Spleen (tissue), 7 donors: ENCODE measurements at regions not wholly inside any gene's neighbourhood (a gene's known extent, or its start where the extent isn't known, plus 50 kb on each side); places are given as distances from the start of the nearest gene placed in this dataset.

ENCODE experiments used
- POLR2A ChIP-seq, 3 donors: fragments of 450-650 bp; IDR thresholded peaks; one replicate each; pipeline ENCODE4 v1.5.1; 2017; ENCODE audit warnings: antibody characterized with exemption in 3 of 3, mild to moderate bottlenecking in 1 of 3
- TF ChIP-seq, protein P1 (sequence below), 11 experiments: fragments of 200-600 bp in 7 of 11; fragments of 450-650 bp in 4 of 11; sonication (generic) in 4 of 11; IDR thresholded peaks in 8 of 11; conservative IDR thresholded peaks in 3 of 11; 1 replicate in 7 of 11; 2 replicates in 4 of 11; pipeline versions ENCODE4 v1.4.0 to v1.8.0; 2016 to 2021; ENCODE audit warnings: antibody characterized with exemption in 11 of 11, inconsistent platforms in 4 of 11, mild to moderate bottlenecking in 1 of 11
- donor health status: DM: no; HTN: no; CAD: no; lungs with moderate emphysema.
- donor health status: DM: no; HTN: no; CAD: no.
- donor health status: DM: no; HTN: no; CAD: no.

DNA sequence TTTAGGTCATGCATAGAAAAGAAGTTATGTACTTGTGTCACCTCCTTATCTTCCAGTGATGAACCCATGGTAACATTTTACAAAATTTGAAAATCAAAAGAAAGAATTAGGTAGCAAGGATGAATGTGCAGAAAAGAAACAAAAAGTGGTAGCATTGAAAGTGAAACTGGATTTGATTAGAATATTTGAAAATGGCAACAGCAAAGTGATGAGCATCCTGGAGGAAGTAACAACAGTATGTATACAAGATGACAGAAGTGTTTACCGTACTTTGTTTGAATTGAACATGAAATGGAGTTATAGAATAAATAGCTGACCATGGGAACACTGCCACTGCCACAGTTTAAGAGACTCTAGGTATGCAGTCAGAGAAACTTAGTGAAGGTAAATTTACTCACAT lies 1313.1 kb downstream of the CDH11 start:
- TF ChIP-seq, protein P1, sequence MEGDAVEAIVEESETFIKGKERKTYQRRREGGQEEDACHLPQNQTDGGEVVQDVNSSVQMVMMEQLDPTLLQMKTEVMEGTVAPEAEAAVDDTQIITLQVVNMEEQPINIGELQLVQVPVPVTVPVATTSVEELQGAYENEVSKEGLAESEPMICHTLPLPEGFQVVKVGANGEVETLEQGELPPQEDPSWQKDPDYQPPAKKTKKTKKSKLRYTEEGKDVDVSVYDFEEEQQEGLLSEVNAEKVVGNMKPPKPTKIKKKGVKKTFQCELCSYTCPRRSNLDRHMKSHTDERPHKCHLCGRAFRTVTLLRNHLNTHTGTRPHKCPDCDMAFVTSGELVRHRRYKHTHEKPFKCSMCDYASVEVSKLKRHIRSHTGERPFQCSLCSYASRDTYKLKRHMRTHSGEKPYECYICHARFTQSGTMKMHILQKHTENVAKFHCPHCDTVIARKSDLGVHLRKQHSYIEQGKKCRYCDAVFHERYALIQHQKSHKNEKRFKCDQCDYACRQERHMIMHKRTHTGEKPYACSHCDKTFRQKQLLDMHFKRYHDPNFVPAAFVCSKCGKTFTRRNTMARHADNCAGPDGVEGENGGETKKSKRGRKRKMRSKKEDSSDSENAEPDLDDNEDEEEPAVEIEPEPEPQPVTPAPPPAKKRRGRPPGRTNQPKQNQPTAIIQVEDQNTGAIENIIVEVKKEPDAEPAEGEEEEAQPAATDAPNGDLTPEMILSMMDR (IDR thresholded peaks at IDR 0.05 in 8 of 11, conservative IDR thresholded peaks at IDR 0.05 in 3 of 11): no peak
- no peak for TF ChIP-seq POLR2A (IDR thresholded peaks at IDR 0.05)
